Activated CD8-positive, alpha-beta T cell treated with anti-CD3 and anti-CD28 coated beads for 36 hours (primary cell): ENCODE measurements at regions not wholly inside any gene's neighbourhood (a gene's known extent, or its start where the extent isn't known, plus 50 kb on each side); places are given as distances from the start of the nearest gene placed in this dataset.

Experiments used
- ATAC-seq: fragments of 200-7000 bp; cut with Tn5 transposase; one replicate; pipeline ENCODE4 v1.10.0; 2021; ENCODE audit warnings: mild to moderate bottlenecking, moderate library complexity
- CTCF ChIA-PET: fragments of 350-600 bp; sonication (Branson Sonifier 250); formaldehyde crosslinking; loops from one replicate; lab custom pipeline; 2021; ENCODE audit warnings: antibody characterized with exemption; lab: Charles Lee
- POLR2A ChIA-PET: fragments of 350-600 bp; sonication (Branson Sonifier 250); formaldehyde crosslinking; loops from one replicate; lab custom pipeline; 2021; ENCODE audit warnings: antibody characterized with exemption; lab: Charles Lee
- DNase-seq: peaks from one replicate; pipeline ENCODE4 v3.0.0-alpha.2; 2020
- H3K27ac Mint-ChIP-seq: one replicate; pipeline ENCODE4 v1.8.0; 2021; ENCODE audit warnings: mild to moderate bottlenecking, mixed read lengths
- H3K27me3 Mint-ChIP-seq: one replicate; pipeline ENCODE4 v1.8.0; 2021; ENCODE audit warnings: mixed read lengths
- H3K36me3 Mint-ChIP-seq: one replicate; pipeline ENCODE4 v1.8.0; 2021; ENCODE audit warnings: low read depth, mixed read lengths
- H3K4me1 Mint-ChIP-seq: one replicate; pipeline ENCODE4 v1.8.0; 2021; ENCODE audit warnings: low read depth, mixed read lengths
- H3K4me3 Mint-ChIP-seq: one replicate; pipeline ENCODE4 v1.8.0; 2021; ENCODE audit warnings: mild to moderate bottlenecking, moderate library complexity, mixed read lengths
- H3K9me3 Mint-ChIP-seq: one replicate; pipeline ENCODE4 v1.8.0; 2021; ENCODE audit warnings: mixed read lengths
- intact Hi-C: fragments of 100-400 bp; cut with micrococcal nuclease; formaldehyde crosslinking; loops from one replicate; pipeline ENCODE4 v1.10.0; 2022
- TF ChIP-seq, protein P1 (sequence below): fragments of 200-600 bp; IDR thresholded peaks from one replicate; pipeline ENCODE4 v1.8.0; 2022; ENCODE audit warnings: antibody characterized with exemption, mild to moderate bottlenecking

DNA sequence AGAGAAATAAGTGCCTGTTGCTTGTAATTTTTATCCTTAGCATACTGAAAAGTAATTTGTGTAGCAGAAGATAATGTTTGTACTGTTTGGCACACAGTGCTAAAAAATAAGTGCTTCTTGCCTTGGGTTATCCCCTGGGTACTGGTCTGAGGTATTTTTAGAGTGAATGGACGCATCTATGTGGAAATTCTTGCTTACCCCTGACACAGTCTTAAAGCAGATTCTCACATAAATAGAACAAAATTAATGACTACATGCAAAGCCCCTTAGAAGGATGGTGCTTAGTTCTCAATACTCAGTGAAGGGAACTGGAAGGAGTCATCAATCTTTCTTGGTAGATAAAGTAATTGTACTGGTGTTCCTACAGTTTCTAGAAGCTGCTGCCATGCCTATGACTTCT is 548.6 kb downstream of the ARL4A start:
- Mint-ChIP-seq H3K27ac (no peak overlapping the region), H3K4me3 (no peak overlapping the region), H3K4me1 (no peaks in the 10 kb centered on the region), H3K9me3 (no peaks in the 10 kb centered on the region), H3K27me3 (peaks cover 2% of the 10 kb centered on the region), H3K36me3 (no peaks in the 10 kb centered on the region)
- DNase-seq (no peak), ATAC-seq (no peak)
- TF ChIP-seq, protein P1, sequence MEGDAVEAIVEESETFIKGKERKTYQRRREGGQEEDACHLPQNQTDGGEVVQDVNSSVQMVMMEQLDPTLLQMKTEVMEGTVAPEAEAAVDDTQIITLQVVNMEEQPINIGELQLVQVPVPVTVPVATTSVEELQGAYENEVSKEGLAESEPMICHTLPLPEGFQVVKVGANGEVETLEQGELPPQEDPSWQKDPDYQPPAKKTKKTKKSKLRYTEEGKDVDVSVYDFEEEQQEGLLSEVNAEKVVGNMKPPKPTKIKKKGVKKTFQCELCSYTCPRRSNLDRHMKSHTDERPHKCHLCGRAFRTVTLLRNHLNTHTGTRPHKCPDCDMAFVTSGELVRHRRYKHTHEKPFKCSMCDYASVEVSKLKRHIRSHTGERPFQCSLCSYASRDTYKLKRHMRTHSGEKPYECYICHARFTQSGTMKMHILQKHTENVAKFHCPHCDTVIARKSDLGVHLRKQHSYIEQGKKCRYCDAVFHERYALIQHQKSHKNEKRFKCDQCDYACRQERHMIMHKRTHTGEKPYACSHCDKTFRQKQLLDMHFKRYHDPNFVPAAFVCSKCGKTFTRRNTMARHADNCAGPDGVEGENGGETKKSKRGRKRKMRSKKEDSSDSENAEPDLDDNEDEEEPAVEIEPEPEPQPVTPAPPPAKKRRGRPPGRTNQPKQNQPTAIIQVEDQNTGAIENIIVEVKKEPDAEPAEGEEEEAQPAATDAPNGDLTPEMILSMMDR = no peak
- ChIA-PET CTCF (no interaction called here), POLR2A (no interaction called here)
- intact Hi-C loops = no loop called here

DNA sequence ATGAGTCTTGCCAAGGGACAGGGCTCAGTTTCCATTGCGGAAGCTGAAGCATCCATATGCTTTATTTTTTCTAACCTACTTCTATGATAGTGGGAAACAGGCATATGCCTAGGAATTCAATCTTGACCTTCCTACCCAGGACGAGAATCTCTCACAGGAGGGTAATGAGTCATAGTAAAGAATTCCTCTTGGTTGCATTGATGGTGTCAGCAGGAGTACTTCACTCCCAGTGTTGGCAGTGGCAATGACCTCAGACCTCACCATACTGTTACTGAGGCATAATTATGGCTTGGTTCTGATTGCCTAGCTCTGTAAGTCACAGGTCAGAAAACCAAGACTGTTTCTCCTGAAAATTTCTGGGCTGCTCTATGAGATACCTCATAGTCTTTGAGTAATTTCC is 552.9 kb downstream of the ARL4A start:
- Mint-ChIP-seq H3K4me1 (no peaks in the 10 kb centered on the region), H3K9me3 (no peaks in the 10 kb centered on the region), H3K27me3 (no peaks in the 10 kb centered on the region), H3K36me3 (no peaks in the 10 kb centered on the region), H3K27ac (no peak overlapping the region), H3K4me3 (no peak overlapping the region)
- ATAC-seq (no peak), DNase-seq (no peak)
- ChIA-PET POLR2A (no interaction called here), CTCF (no interaction called here)
- intact Hi-C loops = no loop called here
- TF ChIP-seq, protein P1 = no peak

DNA sequence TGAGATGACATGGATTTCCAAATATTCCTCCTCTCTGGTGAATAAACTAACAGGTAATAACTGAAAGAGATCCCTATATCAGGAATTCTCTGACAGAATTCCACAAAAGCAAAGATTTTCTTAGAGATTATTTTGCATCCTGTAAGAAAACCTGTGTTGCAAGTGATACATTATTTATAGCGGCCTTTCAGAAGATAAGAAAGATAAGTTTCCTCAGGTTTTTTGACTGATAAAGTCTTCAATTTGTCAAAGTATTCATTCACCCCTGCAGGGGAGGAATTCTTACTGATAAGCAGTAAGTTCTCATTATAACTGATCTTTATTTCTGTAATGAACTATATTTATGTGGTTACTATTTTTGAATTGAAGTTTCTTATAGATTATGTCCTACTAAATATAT is 554.0 kb downstream of the ARL4A start:
- CTCF ChIA-PET = no interaction called here
- TF ChIP-seq, protein P1 = no peak
- no peaks in the 10 kb centered on the region for H3K9me3 Mint-ChIP-seq

GRCh38 chr7:13257661-13258060 is 570.2 kb downstream of the ARL4A start:
- Mint-ChIP-seq H3K27ac (no peak overlapping the region), H3K4me1 (no peaks in the 10 kb centered on the region), H3K9me3 (no peaks in the 10 kb centered on the region), H3K27me3 (peaks cover 6% of the 10 kb centered on the region), H3K36me3 (no peaks in the 10 kb centered on the region), H3K4me3 (no peak overlapping the region)
- TF ChIP-seq, protein P1 = no peak
- CTCF ChIA-PET = no interaction called here
- POLR2A ChIA-PET = no interaction called here
- ATAC-seq (no peak), DNase-seq (no peak)
- intact Hi-C loops = no loop called here

More for the DNA sequence above, 554.0 kb downstream of the ARL4A start:
- Mint-ChIP-seq H3K4me1 (no peaks in the 10 kb centered on the region), H3K27me3 (no peaks in the 10 kb centered on the region), H3K4me3 (no peak overlapping the region), H3K36me3 (no peaks in the 10 kb centered on the region), H3K27ac (no peak overlapping the region)
- POLR2A ChIA-PET = no interaction called here
- DNase-seq (no peak), ATAC-seq (no peak)
- intact Hi-C loops = no loop called here

DNA sequence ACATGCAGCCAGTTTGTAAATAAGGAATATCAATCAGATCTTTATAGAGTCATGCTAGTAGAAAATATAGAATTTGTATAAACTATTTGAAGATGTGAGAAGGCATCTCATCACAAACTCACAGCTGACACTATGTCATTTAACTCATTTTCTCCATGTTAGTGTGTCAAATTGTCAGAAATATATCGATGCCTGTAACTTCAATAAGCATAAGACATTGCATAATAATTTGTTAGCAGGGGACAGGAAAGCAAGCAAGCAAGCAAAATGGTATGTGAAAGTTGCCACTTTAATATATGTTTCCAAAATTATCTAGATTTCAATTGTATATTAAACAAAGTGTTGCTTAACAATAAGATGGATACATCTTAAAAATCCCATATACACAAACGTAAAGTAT is 571.0 kb downstream of the ARL4A start:
- ChIA-PET CTCF (no interaction called here), POLR2A (no interaction called here)
- Mint-ChIP-seq H3K4me3 (no peak overlapping the region), H3K4me1 (no peaks in the 10 kb centered on the region), H3K27me3 (peaks cover 6% of the 10 kb centered on the region), H3K36me3 (no peaks in the 10 kb centered on the region), H3K9me3 (no peaks in the 10 kb centered on the region), H3K27ac (no peak overlapping the region)
- TF ChIP-seq, protein P1 = no peak
- DNase-seq (no peak), ATAC-seq (no peak)
- intact Hi-C loops = no loop called here
